ENCODE measurements at regions not wholly inside any gene's neighbourhood (a gene's known extent, or its start where the extent isn't known, plus 50 kb on each side); places are given as distances from the start of the nearest gene placed in this dataset.

DNA sequence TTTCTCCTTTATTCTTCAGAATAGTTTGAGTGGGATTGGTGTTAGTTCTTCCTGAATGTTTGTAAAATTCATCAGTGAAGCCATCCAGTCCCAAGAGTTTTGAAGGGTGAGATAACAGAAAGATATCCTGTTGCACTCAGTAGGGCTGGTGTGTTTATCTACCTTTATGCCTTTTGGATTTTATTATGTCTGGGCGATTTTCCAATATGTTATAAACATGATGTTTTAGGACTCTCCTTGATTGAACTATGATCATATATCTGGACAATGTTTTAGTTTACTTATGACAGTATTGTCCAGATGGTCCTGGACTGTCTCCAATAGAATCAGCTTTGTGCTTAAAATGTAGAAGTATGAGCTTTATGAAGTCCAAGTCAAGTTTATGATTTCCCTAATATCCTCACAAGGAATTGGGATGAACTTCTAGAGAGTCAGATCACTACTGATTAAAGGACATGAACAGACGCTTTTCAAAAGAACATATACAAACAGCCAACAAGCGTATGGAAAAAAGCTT is 77.6 kb upstream of the ITM2A start:
- Mint-ChIP-seq H3K36me3 (no peaks in the 10 kb centered on the region), H3K4me1 (no peaks in the 10 kb centered on the region), H3K9me3 (no peaks in the 10 kb centered on the region), H3K27me3 (ENCODE audit: low read depth) (no peaks in the 10 kb centered on the region), H3K4me3 (no peak overlapping the region), H3K27ac (no peak overlapping the region)
- POLR2A ChIA-PET: no interaction called here
- CTCF ChIA-PET: no interaction called here
- no peak for DNase-seq (ENCODE audit: low spot score)
- TF ChIP-seq ZNF263 (CRISPR knock-in tag; IDR thresholded peaks at IDR 0.05; ENCODE audit: low read depth): no peak
- TF ChIP-seq HMGA2 (CRISPR knock-in tag; IDR thresholded peaks at IDR 0.05): no peak
- TF ChIP-seq GRHL2 (CRISPR knock-in tag; IDR thresholded peaks at IDR 0.05; ENCODE audit: insufficient replicate concordance, severe bottlenecking): no peak
- TF ChIP-seq AFF4 (CRISPR knock-in tag; IDR thresholded peaks at IDR 0.05; ENCODE audit: borderline replicate concordance): no peak
- no peak for TF ChIP-seq MAX (CRISPR knock-in tag; IDR thresholded peaks at IDR 0.05)
- TF ChIP-seq JUN (CRISPR knock-in tag; IDR thresholded peaks at IDR 0.05): no peak
- no peak for TF ChIP-seq CREM (CRISPR knock-in tag; IDR thresholded peaks at IDR 0.05)
- TF ChIP-seq ELF4 (CRISPR knock-in tag; IDR thresholded peaks at IDR 0.05; ENCODE audit: low read depth): no peak
- no peak for TF ChIP-seq SOX15 (CRISPR knock-in tag; IDR thresholded peaks at IDR 0.05)
- TF ChIP-seq ZNF281 (CRISPR knock-in tag; IDR thresholded peaks at IDR 0.05): no peak
- no peak for TF ChIP-seq ZMAT4 (CRISPR knock-in tag; IDR thresholded peaks at IDR 0.05)
- TF ChIP-seq ZNF121 (CRISPR knock-in tag; IDR thresholded peaks at IDR 0.05): no peak
- TF ChIP-seq, protein P1, sequence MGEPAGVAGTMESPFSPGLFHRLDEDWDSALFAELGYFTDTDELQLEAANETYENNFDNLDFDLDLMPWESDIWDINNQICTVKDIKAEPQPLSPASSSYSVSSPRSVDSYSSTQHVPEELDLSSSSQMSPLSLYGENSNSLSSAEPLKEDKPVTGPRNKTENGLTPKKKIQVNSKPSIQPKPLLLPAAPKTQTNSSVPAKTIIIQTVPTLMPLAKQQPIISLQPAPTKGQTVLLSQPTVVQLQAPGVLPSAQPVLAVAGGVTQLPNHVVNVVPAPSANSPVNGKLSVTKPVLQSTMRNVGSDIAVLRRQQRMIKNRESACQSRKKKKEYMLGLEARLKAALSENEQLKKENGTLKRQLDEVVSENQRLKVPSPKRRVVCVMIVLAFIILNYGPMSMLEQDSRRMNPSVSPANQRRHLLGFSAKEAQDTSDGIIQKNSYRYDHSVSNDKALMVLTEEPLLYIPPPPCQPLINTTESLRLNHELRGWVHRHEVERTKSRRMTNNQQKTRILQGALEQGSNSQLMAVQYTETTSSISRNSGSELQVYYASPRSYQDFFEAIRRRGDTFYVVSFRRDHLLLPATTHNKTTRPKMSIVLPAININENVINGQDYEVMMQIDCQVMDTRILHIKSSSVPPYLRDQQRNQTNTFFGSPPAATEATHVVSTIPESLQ (CRISPR knock-in tag; IDR thresholded peaks at IDR 0.05): no peak
- no peak for TF ChIP-seq PRDM15 (CRISPR knock-in tag; IDR thresholded peaks at IDR 0.05)
- no peak for TF ChIP-seq GTF2I (CRISPR knock-in tag; conservative IDR thresholded peaks at IDR 0.05)
- no peak for ATAC-seq

All from WTC11 (cell line).